ENCODE measurements at regions not wholly inside any gene's neighbourhood (a gene's known extent, or its start where the extent isn't known, plus 50 kb on each side); places are given as distances from the start of the nearest gene placed in this dataset.

DNA sequence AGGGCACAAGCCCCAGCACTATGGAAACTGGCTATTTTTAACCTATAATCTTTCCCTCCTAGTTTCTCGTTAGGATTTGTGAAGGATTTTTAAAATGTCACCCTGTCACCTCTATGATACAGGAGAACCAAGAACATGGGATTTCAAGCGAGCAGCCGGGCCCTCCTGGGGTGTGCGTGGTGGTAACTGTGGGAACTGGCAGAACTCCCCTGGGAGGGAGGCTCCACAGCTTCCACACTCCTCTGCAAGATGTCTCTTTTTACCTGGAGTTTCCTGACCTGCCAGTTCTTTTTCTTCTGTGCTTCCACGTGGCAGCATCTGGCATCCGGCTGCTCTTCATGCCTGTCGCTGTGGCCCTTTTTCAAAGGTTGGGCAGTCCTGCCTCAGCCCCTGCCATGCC lies 386.3 kb upstream of the MYT1L start:
- intact Hi-C loops (cut with DNase I) = no loop called here
- no peak for DNase-seq
- Histone ChIP-seq H3K36me3 (ENCODE audit: insufficient read depth in 1 of 2, low read depth in 1 of 2) (no peaks in the 10 kb centered on the region), H3K27me3 (ENCODE audit: insufficient read depth in 3 of 3, low read length in 2 of 3) (no peaks in the 10 kb centered on the region), H3K27ac (no peak overlapping the region), H3K4me3 (no peak overlapping the region), H3K4me1 (no peaks in the 10 kb centered on the region), H3K9me3 (no peaks in the 10 kb centered on the region)
- WGBS, 3 donors = 67 to 76% (median 69%) methylated on average over 7 of the region's 7 CpGs
- no peak for TF ChIP-seq CTCF (IDR thresholded peaks at IDR 0.05)
- ATAC-seq = no peak

DNA sequence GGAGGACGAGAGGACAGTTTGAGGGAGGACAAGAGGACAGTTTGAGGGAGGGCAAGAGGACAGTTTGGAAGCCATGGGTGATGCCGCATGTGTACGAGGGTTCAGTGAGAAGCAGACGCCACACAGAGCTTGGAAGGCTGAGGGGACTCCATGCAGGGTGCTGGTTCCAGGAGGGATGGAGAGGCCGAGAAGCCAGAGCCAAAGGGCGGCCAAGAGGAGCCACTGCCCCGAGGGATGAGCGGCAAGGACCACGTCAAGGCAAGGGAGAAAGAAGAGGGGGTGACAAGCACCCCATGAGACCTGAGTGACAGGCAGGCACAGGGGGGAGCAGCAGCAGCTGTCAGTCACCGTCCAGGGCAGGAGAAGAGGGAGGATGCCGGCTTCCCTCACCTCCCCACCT lies 385.7 kb upstream of the MYT1L start:
- WGBS, 3 donors = 75 to 83% (median 82%) methylated on average over 10 to 11 of the region's 11 CpGs
- intact Hi-C loops (cut with DNase I) = no loop called here
- ATAC-seq = no peak

GRCh38 chr2:2715036-2715818 lies 384.2 kb upstream of the MYT1L start:
- DNase-seq = no peak
- H3K27me3 ChIP-seq (ENCODE audit: insufficient read depth in 3 of 3, low read length in 2 of 3) = no peaks in the 10 kb centered on the region
- intact Hi-C loops (cut with DNase I) = no loop called here

More for the DNA sequence above, 385.7 kb upstream of the MYT1L start:
- no peak for TF ChIP-seq CTCF (IDR thresholded peaks at IDR 0.05)
- H3K4me3 ChIP-seq = no peak overlapping the region
- no peak for DNase-seq
- no peaks in the 10 kb centered on the region for H3K9me3 ChIP-seq
- no peak overlapping the region for H3K27ac ChIP-seq
- H3K4me1 ChIP-seq = no peaks in the 10 kb centered on the region
- H3K36me3 ChIP-seq (ENCODE audit: insufficient read depth in 1 of 2, low read depth in 1 of 2) = no peaks in the 10 kb centered on the region
- H3K27me3 ChIP-seq (ENCODE audit: insufficient read depth in 3 of 3, low read length in 2 of 3) = no peaks in the 10 kb centered on the region

DNA sequence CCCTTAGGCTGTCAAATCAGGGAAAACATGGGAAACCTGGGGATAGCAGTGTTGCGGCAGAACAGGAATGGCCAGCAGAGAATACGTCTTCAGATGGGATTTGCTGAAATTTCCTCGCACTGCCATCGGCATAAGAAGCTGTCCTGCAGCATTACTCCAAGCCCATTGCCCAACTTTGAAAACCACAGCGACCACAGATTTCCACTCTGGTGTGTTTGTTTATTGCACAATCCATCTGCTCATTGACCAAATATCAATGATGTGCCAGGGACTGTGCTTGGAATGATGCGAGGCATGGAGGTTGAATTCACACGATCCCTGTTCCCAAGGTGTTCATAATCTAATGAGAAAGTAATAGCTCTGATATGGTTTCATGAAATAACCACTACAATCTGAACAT lies 383.3 kb upstream of the MYT1L start:
- no peak for TF ChIP-seq CTCF (IDR thresholded peaks at IDR 0.05)
- Histone ChIP-seq H3K4me1 (no peaks in the 10 kb centered on the region), H3K4me3 (no peak overlapping the region), H3K27me3 (ENCODE audit: insufficient read depth in 3 of 3, low read length in 2 of 3) (no peaks in the 10 kb centered on the region), H3K27ac (no peak overlapping the region), H3K9me3 (no peaks in the 10 kb centered on the region), H3K36me3 (ENCODE audit: insufficient read depth in 1 of 2, low read depth in 1 of 2) (no peaks in the 10 kb centered on the region)
- DNase-seq (no peak), ATAC-seq (no peak)
- WGBS, 3 donors = 82 to 91% (median 89%) methylated on average over 7 of the region's 7 CpGs
- intact Hi-C loops (cut with DNase I) = no loop called here

More at GRCh38 chr2:2715036-2715818, 384.2 kb upstream of the MYT1L start:
- no peak for ATAC-seq
- no peak overlapping the region for H3K27ac ChIP-seq
- WGBS, 3 donors = 77 to 82% (median 79%) methylated on average over 18 of the region's 18 CpGs
- H3K9me3 ChIP-seq = no peaks in the 10 kb centered on the region
- no peaks in the 10 kb centered on the region for H3K4me1 ChIP-seq
- TF ChIP-seq CTCF (IDR thresholded peaks at IDR 0.05) = no peak
- no peaks in the 10 kb centered on the region for H3K36me3 ChIP-seq (ENCODE audit: insufficient read depth in 1 of 2, low read depth in 1 of 2)
- H3K4me3 ChIP-seq = no peak overlapping the region

DNA sequence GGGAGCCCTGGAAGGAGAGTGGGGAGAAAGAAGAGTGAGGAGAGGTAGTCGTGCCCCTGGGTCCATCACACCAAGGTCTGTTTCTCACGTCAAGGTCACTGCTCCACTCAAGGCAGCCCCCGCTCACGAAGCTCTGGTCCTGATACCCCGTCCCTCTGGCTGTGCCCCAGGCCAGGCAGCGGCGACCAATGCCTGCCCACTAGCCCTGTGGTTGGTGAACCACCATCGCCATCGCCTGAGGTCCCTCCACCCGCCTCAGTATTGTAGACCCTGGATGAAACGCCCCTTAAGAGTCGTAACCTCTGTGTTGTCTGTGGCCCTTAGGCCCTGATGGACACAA lies 378.3 kb upstream of the MYT1L start:
- WGBS, 3 donors = 86 to 90% (median 89%) methylated on average over 12 of the region's 12 CpGs
- Histone ChIP-seq H3K36me3 (ENCODE audit: insufficient read depth in 1 of 2, low read depth in 1 of 2) (no peaks in the 10 kb centered on the region), H3K9me3 (no peaks in the 10 kb centered on the region), H3K4me1 (no peaks in the 10 kb centered on the region), H3K27me3 (ENCODE audit: insufficient read depth in 3 of 3, low read length in 2 of 3) (no peaks in the 10 kb centered on the region), H3K27ac (no peak overlapping the region), H3K4me3 (no peak overlapping the region)
- no peak for DNase-seq
- no peak for TF ChIP-seq CTCF (IDR thresholded peaks at IDR 0.05)
- ATAC-seq = no peak
- intact Hi-C loops (cut with DNase I) = no loop called here
